Parathyroid adenoma (tissue), 2 donors: ENCODE measurements at regions not wholly inside any gene's neighbourhood (a gene's known extent, or its start where the extent isn't known, plus 50 kb on each side); places are given as distances from the start of the nearest gene placed in this dataset.

ENCODE experiments used
- H2AFZ ChIP-seq: fragments of 300-600 bp; sonication (generic); one replicate; pipeline ENCODE4 v1.7.0; 2017; ENCODE audit warnings: antibody characterized with exemption, mild to moderate bottlenecking
- H3K27ac ChIP-seq: fragments of 300-600 bp; sonication (generic); one replicate; pipeline ENCODE4 v1.7.0; 2017
- H3K27me3 ChIP-seq: fragments of 300-600 bp; sonication (generic); one replicate; pipeline ENCODE4 v1.7.0; 2017; ENCODE audit warnings: low read length; ENCODE audit not compliant: control insufficient read depth, insufficient read depth
- H3K36me3 ChIP-seq: fragments of 300-600 bp; sonication (generic); one replicate; pipeline ENCODE4 v1.7.0; 2017; ENCODE audit warnings: low read length; ENCODE audit not compliant: control insufficient read depth, insufficient read depth
- H3K4me1 ChIP-seq: fragments of 300-600 bp; sonication (generic); one replicate; pipeline ENCODE4 v1.7.0; 2017; ENCODE audit warnings: control low read depth
- H3K4me2 ChIP-seq: fragments of 300-600 bp; sonication (generic); one replicate; pipeline ENCODE4 v1.7.0; 2017; ENCODE audit warnings: low read length
- H3K4me3 ChIP-seq: fragments of 300-600 bp; sonication (generic); one replicate; pipeline ENCODE4 v1.7.0; 2017; ENCODE audit warnings: low read depth, low read length
- H3K79me2 ChIP-seq: fragments of 300-600 bp; sonication (generic); one replicate; pipeline ENCODE4 v1.7.0; 2017; ENCODE audit warnings: control low read depth
- H3K9ac ChIP-seq: fragments of 300-600 bp; sonication (generic); one replicate; pipeline ENCODE4 v1.7.0; 2017; ENCODE audit warnings: mild to moderate bottlenecking
- H3K9me3 ChIP-seq: fragments of 300-600 bp; sonication (generic); one replicate; pipeline ENCODE4 v1.7.0; 2017; ENCODE audit warnings: low read length; ENCODE audit not compliant: control insufficient read depth
- TF ChIP-seq, protein P1 (sequence below): fragments of 300-600 bp; sonication (generic); IDR thresholded peaks from one replicate; pipeline ENCODE4 v1.7.0; 2017; ENCODE audit warnings: antibody characterized with exemption, mild to moderate bottlenecking
- donor health status: primary hyperparathyroidism.

DNA sequence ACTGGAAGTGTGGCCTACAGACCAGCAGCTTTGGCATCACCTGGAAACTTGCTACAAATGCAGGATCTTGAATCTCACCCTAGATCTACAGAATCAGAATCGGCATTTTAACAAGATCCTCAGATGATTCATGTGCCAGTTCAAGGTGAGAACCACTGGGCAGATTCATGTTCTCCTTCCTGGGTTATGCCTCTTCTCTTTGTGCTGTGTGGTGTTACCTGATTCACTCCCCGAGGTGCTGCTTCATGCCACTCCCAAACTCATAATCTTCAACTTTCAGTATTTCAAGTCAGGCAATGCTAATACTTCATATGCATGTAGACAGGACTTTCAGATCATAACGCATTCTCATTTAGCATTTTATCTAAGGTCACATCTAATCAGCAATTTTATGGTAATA lies 427.7 kb downstream of the FOXO1 start:
- Histone ChIP-seq H3K27ac (no peak overlapping the region), H3K27me3 (no peaks in the 10 kb centered on the region), H3K4me2 (no peak overlapping the region), H3K4me3 (no peak overlapping the region), H3K79me2 (no peaks in the 10 kb centered on the region), H3K9me3 (no peaks in the 10 kb centered on the region), H2AFZ (no peak overlapping the region), H3K4me1 (no peaks in the 10 kb centered on the region), H3K9ac (no peak overlapping the region), H3K36me3 (no peaks in the 10 kb centered on the region)
- TF ChIP-seq, protein P1, sequence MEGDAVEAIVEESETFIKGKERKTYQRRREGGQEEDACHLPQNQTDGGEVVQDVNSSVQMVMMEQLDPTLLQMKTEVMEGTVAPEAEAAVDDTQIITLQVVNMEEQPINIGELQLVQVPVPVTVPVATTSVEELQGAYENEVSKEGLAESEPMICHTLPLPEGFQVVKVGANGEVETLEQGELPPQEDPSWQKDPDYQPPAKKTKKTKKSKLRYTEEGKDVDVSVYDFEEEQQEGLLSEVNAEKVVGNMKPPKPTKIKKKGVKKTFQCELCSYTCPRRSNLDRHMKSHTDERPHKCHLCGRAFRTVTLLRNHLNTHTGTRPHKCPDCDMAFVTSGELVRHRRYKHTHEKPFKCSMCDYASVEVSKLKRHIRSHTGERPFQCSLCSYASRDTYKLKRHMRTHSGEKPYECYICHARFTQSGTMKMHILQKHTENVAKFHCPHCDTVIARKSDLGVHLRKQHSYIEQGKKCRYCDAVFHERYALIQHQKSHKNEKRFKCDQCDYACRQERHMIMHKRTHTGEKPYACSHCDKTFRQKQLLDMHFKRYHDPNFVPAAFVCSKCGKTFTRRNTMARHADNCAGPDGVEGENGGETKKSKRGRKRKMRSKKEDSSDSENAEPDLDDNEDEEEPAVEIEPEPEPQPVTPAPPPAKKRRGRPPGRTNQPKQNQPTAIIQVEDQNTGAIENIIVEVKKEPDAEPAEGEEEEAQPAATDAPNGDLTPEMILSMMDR, result no peak

DNA sequence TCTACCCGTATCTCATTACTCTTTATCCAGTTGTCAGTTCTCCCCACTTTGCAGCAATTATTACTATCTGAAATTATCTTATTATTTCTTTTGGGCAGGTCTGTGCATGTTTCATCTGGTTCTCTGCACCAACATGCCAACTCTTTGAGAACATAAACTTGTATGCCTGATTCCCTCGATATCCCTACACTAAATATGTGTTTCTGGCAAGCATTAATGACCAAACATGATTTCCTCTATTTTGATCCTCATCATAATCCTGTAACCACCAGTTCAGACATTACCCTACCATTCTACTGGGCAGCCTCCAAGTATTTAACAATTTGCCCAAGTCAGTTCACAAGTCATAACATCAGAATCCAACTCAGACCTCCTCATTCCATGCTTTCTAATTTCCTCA lies 426.1 kb downstream of the FOXO1 start:
- H3K9me3 ChIP-seq, result no peaks in the 10 kb centered on the region
- H3K4me3 ChIP-seq, result no peak overlapping the region
- no peak overlapping the region for H3K9ac ChIP-seq
- no peak overlapping the region for H2AFZ ChIP-seq
- no peaks in the 10 kb centered on the region for H3K4me1 ChIP-seq
- H3K4me2 ChIP-seq, result no peak overlapping the region
- no peaks in the 10 kb centered on the region for H3K27me3 ChIP-seq
- H3K27ac ChIP-seq, result no peak overlapping the region
- TF ChIP-seq, protein P1, result no peak
- no peaks in the 10 kb centered on the region for H3K36me3 ChIP-seq
- no peaks in the 10 kb centered on the region for H3K79me2 ChIP-seq

DNA sequence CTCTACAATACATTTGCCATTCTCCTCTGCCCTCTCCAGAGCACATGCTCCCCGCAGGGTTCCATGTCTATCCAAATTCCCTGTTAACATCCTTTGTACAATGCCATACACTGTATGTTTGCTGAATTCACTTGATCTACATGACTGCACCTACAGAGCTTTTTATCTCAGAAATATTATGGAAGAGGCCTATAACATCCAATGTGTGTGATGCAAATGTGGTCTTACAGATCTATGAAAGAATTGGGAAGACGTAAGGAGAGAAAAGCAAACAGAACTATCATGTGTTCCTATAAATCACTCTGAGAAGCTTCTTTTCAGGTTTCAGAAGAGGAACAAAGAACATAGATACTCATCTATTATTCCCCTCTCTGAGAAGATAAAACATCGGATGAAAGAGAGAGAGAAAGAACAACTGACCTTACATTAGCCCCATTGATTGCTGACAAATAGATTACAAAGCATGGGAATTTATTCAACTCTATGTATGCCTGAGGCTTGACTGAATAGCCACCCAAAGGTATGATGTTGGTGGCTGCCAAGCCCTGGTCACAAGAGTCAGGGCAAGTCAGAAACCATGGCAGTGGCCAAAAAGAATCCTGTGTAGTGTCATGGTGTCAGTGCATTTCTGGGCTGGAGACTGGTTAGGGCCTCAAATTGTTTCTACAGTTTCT lies 425.2 kb downstream of the FOXO1 start:
- no peak overlapping the region for H3K4me2 ChIP-seq
- no peaks in the 10 kb centered on the region for H3K9me3 ChIP-seq
- TF ChIP-seq, protein P1, result no peak
- no peaks in the 10 kb centered on the region for H3K27me3 ChIP-seq
- H3K79me2 ChIP-seq, result no peaks in the 10 kb centered on the region
- no peak overlapping the region for H3K27ac ChIP-seq
- H2AFZ ChIP-seq, result no peak overlapping the region
- no peak overlapping the region for H3K4me3 ChIP-seq
- H3K9ac ChIP-seq, result no peak overlapping the region
- H3K4me1 ChIP-seq, result no peaks in the 10 kb centered on the region
- H3K36me3 ChIP-seq, result no peaks in the 10 kb centered on the region

DNA sequence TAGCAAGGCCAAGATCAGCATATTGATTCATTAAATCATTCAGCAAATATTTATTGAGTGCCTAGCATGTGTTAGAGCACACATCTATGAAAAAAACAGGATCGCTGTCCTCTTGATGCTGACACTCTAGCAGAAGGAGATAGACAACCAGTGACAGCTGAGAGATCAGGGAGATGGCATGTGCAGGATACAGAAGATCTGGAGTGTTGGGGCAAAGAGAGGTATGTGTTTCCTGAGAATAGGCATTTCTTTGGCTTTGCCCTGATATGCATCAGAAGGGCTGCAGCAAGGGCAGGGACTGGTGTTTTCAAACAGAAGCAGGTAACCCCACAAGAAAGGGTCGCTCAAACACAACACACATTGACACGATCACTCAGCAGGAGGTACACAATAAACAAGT lies 423.4 kb downstream of the FOXO1 start:
- no peaks in the 10 kb centered on the region for H3K9me3 ChIP-seq
- no peak overlapping the region for H3K4me2 ChIP-seq
- H3K9ac ChIP-seq, result no peak overlapping the region
- H3K27ac ChIP-seq, result no peak overlapping the region
- H3K4me1 ChIP-seq, result no peaks in the 10 kb centered on the region
- no peak overlapping the region for H2AFZ ChIP-seq
- no peaks in the 10 kb centered on the region for H3K27me3 ChIP-seq
- H3K4me3 ChIP-seq, result no peak overlapping the region
- no peaks in the 10 kb centered on the region for H3K36me3 ChIP-seq
- TF ChIP-seq, protein P1, result no peak
- H3K79me2 ChIP-seq, result no peaks in the 10 kb centered on the region

DNA sequence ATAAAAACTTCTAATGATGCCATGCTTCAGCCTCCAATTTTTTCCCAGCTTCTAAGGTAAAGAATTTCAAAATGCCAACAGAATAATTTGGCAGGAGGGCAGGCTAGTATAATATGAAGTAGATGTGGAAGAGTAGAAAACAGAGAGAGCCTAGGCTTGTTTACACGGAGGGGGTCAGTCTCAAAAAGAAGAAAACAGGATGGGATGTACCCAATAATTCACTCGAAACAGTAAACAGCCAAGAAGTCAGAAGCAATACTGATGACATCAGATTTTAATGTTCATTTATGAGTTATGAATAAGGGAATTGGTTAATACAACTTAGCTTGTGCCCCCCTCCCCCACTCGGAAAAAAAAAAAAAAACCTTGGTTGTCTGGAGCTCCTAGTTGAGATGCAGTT lies 422.5 kb downstream of the FOXO1 start:
- Histone ChIP-seq H3K79me2 (no peaks in the 10 kb centered on the region), H3K36me3 (no peaks in the 10 kb centered on the region), H2AFZ (no peak overlapping the region), H3K9ac (no peak overlapping the region), H3K4me3 (no peak overlapping the region), H3K9me3 (no peaks in the 10 kb centered on the region), H3K27ac (no peak overlapping the region), H3K4me1 (no peaks in the 10 kb centered on the region), H3K27me3 (no peaks in the 10 kb centered on the region), H3K4me2 (no peak overlapping the region)
- TF ChIP-seq, protein P1, result no peak
